HG02870 (cell line): ENCODE measurements at regions not wholly inside any gene's neighbourhood (a gene's known extent, or its start where the extent isn't known, plus 50 kb on each side); places are given as distances from the start of the nearest gene placed in this dataset.

Experiments
- ATAC-seq: cut with Tn5 transposase; IDR thresholded peaks from one replicate; pipeline ENCODE4 v1.9.1; 2021; ENCODE audit warnings: mild to moderate bottlenecking, moderate library complexity; ENCODE audit not compliant: unreplicated experiment

DNA sequence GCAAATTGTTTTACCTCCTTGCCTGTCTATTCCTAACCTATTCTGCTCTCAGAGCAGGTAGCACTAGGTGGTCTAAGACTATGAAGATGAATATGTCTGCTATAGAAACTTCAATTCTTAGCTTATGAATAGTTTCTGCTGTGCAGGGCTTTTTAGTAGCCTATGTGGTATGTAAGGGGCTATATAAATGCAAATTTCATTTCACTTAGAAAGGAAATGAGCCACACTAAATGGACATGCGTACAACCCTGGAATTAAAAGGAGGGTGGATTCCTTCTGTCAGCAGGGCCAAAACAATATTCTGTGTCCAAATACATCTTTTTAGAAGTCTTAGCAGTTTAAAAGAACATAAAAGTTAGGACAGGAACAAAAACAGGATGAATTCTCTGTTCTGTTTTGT is 163.9 kb upstream of the GEMIN8 start:
- ATAC-seq, result no peak

DNA sequence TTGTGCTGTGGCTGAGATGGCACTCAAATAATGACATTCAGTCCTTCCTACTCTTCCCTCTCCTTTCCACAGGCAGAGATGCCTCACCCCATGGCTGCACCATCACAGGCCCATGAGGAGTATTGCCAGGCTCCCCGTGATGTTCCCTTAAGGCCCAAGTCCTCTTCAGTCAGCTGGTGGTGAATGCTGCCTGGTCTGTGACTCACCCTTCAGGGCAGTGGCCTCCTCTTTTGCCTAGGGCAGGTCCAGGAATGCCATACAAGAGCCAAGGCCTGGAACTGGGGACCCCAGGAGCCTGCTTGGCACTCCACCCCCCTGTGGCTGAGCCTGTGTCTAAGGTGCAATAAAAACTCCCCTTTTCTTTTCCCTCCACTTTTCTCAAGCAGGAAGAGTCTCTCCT is 144.2 kb upstream of the GEMIN8 start:
- no peak for ATAC-seq

DNA sequence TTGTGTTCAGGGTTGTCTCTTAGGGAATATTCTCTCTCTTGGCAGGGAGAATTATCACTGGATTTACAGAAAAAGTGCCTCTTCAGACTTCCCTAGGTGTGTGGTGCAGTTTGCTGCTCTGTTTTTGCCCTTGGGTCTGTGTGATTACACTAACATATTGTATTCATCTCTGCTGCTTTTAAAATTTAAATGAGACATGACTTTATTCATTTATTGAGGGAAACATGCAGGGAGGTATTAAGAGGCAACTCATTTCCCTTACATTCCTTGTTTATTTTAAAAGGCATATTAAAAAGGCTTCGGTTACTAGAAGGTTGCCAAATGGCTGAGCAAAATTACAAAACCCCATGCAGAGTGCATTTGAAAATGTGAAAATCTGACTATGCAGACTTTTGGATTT is 135.1 kb upstream of the GEMIN8 start:
- ATAC-seq, result no peak

DNA sequence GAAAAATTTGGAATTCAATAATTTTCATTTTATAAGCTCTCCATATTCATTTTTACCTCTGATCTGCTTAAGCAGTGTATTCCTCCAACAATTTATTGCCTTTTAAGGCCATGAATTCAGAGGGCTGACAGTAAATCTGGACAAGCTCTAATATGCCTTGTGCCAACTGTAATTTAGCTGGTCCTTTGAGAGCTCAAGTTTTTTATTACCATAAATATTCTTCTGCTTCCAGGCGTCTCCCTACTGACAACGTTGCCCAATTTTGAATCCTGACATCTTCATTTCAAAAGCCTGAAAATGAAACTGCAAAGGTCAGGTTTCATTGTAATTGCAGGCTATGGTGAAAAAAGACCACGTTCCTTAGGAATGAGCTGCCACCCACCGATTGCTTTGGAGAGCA is 95.8 kb upstream of the GEMIN8 start:
- no peak for ATAC-seq

DNA sequence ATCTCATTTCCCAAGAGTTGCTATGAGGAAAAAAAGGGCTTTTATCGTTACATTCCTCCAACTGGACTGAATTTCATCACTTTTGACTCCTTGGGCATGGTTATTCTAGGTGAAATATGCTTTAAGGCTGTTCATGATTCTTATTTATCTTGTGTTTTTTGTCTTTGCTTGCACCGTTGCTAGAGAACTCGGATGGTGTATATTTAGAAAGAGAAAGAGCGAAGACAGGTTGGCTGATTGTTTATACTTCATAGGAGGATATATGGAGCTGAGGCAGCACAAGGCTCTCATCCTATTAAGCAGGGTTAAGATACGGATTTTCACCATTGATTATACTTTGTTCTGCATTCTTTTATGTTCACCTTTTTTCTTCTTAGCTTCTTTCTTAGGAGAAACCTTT is 94.9 kb upstream of the GEMIN8 start:
- ATAC-seq, result no peak

DNA sequence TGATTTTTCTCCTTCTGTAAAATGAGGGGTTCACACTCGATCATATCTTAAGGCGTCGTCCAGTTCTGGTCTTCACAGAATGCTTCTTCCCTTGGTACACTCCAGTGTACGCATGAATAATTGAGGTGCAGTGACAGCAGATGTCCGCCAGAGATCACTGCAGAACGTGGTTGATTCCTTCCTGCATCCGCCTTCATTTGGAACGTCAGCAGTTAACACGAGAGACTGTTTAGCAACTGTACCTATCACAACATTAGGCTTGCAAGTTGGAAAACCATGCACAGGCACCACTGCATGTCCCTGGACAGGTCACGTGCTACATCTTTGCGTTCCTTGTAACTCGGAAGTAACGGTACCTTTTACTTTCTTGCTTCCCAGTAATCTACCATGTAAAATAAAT is 66.0 kb upstream of the GEMIN8 start:
- peak; percentile 96 for ATAC-seq

DNA sequence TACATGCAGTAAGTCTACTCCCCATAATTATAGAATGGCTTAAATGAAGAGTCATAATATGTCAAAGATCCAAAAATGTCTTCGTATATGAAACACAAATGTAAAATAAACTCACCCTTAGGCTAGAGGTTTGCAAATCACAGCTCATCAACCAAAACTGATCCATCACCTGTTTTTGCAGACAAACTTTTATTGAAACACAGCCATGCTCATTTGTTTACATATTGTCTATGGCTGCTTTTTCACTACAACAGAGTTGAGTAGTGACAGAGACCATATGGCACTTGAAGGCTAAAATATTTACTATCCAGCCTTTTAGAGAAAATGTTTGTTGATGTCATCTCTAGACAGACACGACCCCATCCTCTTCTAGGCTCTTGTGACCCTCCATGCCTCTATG is 64.5 kb upstream of the GEMIN8 start:
- ATAC-seq, result no peak

DNA sequence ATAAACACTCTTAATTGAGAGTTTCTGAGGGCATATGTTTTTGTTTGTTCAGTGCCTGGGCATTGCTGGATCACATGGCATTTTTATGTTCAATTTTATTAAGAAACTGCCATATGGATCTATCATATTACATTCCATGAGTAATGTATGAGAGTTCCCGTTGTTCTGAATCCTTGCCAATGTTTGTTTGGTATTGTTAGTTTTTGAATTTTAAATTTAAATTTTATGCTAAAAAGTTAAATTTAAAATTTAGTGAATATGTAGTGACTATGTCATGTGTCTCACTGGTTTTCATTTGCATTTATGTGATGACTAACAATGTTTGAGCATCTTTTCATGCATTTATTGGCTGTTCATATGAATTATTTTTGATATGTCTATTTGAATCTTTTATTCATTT is 54.8 kb upstream of the GEMIN8 start:
- ATAC-seq, result no peak

DNA sequence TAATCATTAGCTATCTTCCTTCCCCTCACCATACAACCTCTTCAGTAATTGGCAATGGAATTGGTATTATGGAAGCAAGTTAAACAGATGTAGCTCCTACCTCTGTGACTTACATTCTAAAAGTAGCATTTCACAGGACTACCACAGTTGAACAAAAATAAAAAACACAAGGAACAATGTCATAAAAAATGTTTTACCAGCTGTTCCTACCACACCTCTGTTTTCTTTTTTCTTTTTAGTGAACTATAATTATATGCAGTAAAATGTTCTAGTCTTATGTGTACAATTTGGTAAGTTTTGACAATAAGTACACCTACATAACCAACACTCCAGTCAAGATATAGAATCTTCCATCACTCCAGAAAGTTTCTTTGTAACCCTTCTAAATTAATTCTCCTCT is 54.1 kb upstream of the GEMIN8 start:
- ATAC-seq, result no peak

DNA sequence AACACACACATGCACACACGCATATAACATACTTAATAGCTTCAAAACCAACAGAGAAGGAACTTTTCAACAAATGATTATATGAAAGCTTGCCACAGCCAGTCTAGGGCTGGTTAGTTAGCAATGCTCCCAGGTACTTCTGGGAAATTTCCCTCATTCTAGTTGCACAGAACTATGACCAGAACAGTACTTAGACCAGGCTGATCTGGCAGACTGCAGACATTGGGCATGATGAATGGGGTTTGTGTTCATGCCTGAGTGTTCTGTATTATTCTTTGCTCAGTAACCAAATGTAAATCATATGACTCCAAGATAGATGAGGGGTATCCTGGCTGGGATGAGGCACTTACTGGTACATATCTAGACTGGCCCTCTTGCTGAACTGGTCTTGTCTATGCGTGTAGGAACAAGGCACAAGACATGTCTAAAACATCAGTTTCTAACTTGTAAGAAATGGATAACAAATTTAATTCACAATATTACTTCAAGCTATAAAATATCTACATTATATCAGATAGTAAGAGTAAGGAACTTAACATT is 50.3 kb upstream of the GEMIN8 start:
- ATAC-seq, result no peak
